PFSK-1 (cell line): ENCODE measurements at regions not wholly inside any gene's neighbourhood (a gene's known extent, or its start where the extent isn't known, plus 50 kb on each side); places are given as distances from the start of the nearest gene placed in this dataset.

ENCODE experiments used
- POLR2AphosphoS5 ChIP-seq: IDR thresholded peaks from 2 replicates; pipeline ENCODE4 v1.6.1; 2012; ENCODE audit warnings: low read depth, mild to moderate bottlenecking, control low read depth, low read length, moderate library complexity
- SIN3A ChIP-seq: IDR thresholded peaks from 2 replicates; pipeline ENCODE4 v1.6.1; 2012; ENCODE audit warnings: mild to moderate bottlenecking, low read length, moderate library complexity, borderline replicate concordance; ENCODE audit not compliant: insufficient read depth
- TAF1 ChIP-seq: IDR thresholded peaks from 2 replicates; pipeline ENCODE4 v1.6.1; 2012; ENCODE audit warnings: low read length, control low read depth, borderline replicate concordance; ENCODE audit not compliant: insufficient read depth
- TF ChIP-seq, protein P1 (sequence below), 2 experiments: IDR thresholded peaks; 2 replicates each; pipeline versions ENCODE4 v1.6.1 to v1.8.0; 2011 to 2012; ENCODE audit warnings: low read depth in 2 of 2, low read length in 2 of 2, control low read depth in 1 of 2, inconsistent platforms in 1 of 2, mild to moderate bottlenecking in 1 of 2, moderate library complexity in 1 of 2; ENCODE audit not compliant: insufficient read depth in 1 of 2

DNA sequence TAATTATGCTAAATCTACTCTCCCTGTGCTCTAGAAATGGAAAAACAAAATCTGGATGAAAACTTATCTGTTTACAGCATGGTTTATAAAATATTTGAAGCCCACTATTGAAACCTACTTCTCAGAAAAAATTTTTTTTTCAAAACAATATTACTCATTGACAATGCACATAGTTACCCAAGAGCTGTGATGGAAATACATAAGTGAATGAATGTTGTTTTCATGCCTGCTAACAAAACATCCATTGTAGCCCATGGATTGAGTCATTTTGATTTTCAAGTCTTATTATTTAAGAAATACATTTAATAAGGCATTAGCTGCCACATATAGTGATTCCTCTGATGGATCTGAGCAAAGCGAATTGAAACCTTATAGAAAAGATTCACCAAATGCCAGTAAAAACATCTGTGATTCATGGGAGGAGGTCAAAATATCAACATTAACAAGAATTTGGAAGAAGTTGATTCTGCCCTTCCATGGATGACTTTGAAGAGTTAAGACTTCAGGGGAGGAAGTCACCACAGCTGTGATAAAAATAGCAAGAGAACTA, 144.7 kb upstream of the HHIP start:
- TF ChIP-seq SIN3A (no peak), POLR2AphosphoS5 (no peak), TAF1 (no peak)
- TF ChIP-seq, protein P1, sequence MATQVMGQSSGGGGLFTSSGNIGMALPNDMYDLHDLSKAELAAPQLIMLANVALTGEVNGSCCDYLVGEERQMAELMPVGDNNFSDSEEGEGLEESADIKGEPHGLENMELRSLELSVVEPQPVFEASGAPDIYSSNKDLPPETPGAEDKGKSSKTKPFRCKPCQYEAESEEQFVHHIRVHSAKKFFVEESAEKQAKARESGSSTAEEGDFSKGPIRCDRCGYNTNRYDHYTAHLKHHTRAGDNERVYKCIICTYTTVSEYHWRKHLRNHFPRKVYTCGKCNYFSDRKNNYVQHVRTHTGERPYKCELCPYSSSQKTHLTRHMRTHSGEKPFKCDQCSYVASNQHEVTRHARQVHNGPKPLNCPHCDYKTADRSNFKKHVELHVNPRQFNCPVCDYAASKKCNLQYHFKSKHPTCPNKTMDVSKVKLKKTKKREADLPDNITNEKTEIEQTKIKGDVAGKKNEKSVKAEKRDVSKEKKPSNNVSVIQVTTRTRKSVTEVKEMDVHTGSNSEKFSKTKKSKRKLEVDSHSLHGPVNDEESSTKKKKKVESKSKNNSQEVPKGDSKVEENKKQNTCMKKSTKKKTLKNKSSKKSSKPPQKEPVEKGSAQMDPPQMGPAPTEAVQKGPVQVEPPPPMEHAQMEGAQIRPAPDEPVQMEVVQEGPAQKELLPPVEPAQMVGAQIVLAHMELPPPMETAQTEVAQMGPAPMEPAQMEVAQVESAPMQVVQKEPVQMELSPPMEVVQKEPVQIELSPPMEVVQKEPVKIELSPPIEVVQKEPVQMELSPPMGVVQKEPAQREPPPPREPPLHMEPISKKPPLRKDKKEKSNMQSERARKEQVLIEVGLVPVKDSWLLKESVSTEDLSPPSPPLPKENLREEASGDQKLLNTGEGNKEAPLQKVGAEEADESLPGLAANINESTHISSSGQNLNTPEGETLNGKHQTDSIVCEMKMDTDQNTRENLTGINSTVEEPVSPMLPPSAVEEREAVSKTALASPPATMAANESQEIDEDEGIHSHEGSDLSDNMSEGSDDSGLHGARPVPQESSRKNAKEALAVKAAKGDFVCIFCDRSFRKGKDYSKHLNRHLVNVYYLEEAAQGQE (IDR thresholded peaks at IDR 0.05; ENCODE audit: insufficient read depth in 1 of 2, low read depth in 2 of 2, low read length in 2 of 2): no peak
